Breast epithelium (tissue), 4 donors: ENCODE measurements at regions not wholly inside any gene's neighbourhood (a gene's known extent, or its start where the extent isn't known, plus 50 kb on each side); places are given as distances from the start of the nearest gene placed in this dataset.

Experiments
- DNase-seq, 2 donors: peaks; one replicate each; pipeline ENCODE4 v3.0.0-alpha.2; 2019; ENCODE audit warnings: low spot score in 2 of 2
- H3K27ac ChIP-seq, 2 donors: fragments of 200-600 bp; sonication (generic) in 1 of 2; one replicate each; pipeline ENCODE4 v1.5.1; 2016 to 2019; ENCODE audit warnings: mild to moderate bottlenecking in 1 of 2
- H3K27me3 ChIP-seq, 2 donors: fragments of 200-600 bp; sonication (generic) in 1 of 2; one replicate each; pipeline versions ENCODE4 v1.5.1 to v1.6.0; 2017 to 2019; ENCODE audit warnings: control low read depth in 1 of 2, mild to moderate bottlenecking in 1 of 2
- H3K36me3 ChIP-seq: fragments of 200-600 bp; one replicate; pipeline ENCODE4 v1.5.1; 2019
- H3K4me1 ChIP-seq, 2 donors: fragments of 200-600 bp; sonication (generic); one replicate each; pipeline ENCODE4 v1.5.1; 2016 to 2019; ENCODE audit warnings: control low read depth in 1 of 2
- H3K4me3 ChIP-seq, 3 donors: fragments of 200-600 bp; sonication (generic); 1 replicate in 2 of 3; 2 replicates in 1 of 3; pipeline ENCODE4 v1.5.1; 2016 to 2019; ENCODE audit warnings: mild to moderate bottlenecking in 3 of 3, moderate library complexity in 2 of 3
- H3K9me3 ChIP-seq, 2 donors: fragments of 200-600 bp; sonication (generic) in 1 of 2; one replicate each; pipeline ENCODE4 v1.5.1; 2016 to 2019; ENCODE audit warnings: control low read depth in 1 of 2
- CTCF ChIP-seq, 3 donors: fragments of 450-650 bp; IDR thresholded peaks; one replicate each; pipeline ENCODE4 v1.5.1; 2016 to 2017; ENCODE audit warnings: antibody characterized with exemption in 3 of 3, mild to moderate bottlenecking in 3 of 3, moderate library complexity in 3 of 3
- POLR2A ChIP-seq: fragments of 450-650 bp; IDR thresholded peaks from one replicate; pipeline ENCODE4 v1.6.1; 2016; ENCODE audit warnings: antibody characterized with exemption, mild to moderate bottlenecking, moderate library complexity
- POLR2AphosphoS5 ChIP-seq, 3 donors: sonication (generic); formaldehyde crosslinking; IDR thresholded peaks; one replicate each; pipeline ENCODE4 v1.6.1; 2017; ENCODE audit warnings: antibody characterized with exemption in 3 of 3
- intact Hi-C: fragments of 100-400 bp; cut with DNase I; formaldehyde crosslinking; loops from one replicate; pipeline ENCODE4 v1.15.1; 2023; ENCODE audit warnings: low total_unique reads

GRCh38 chr5:152527358-152528052 is 122.4 kb upstream of the NMUR2 start:
- Histone ChIP-seq H3K4me3 (no peak overlapping the region), H3K9me3 (no peaks in the 10 kb centered on the region), H3K27ac (no peak overlapping the region), H3K27me3 (no peaks in the 10 kb centered on the region), H3K36me3 (no peaks in the 10 kb centered on the region), H3K4me1 (no peaks in the 10 kb centered on the region)
- DNase-seq: no peak
- no peak for TF ChIP-seq POLR2A
- no peak for TF ChIP-seq CTCF (IDR thresholded peaks at IDR 0.05)
- TF ChIP-seq POLR2AphosphoS5 (IDR thresholded peaks at IDR 0.05): no peak
- intact Hi-C loops: no loop called here

GRCh38 chr5:152529440-152529839 is 124.4 kb upstream of the NMUR2 start:
- intact Hi-C loops: no loop called here
- Histone ChIP-seq H3K27me3 (no peaks in the 10 kb centered on the region), H3K27ac (no peak overlapping the region), H3K9me3 (no peaks in the 10 kb centered on the region), H3K4me1 (no peaks in the 10 kb centered on the region), H3K36me3 (no peaks in the 10 kb centered on the region), H3K4me3 (no peak overlapping the region)
- DNase-seq: no peak
- no peak for TF ChIP-seq CTCF (IDR thresholded peaks at IDR 0.05)
- TF ChIP-seq POLR2AphosphoS5 (IDR thresholded peaks at IDR 0.05): no peak
- no peak for TF ChIP-seq POLR2A

- DNase-seq: no peak
- H3K9me3 ChIP-seq: no peaks in the 10 kb centered on the region
- H3K27ac ChIP-seq: no peak overlapping the region
- no peak overlapping the region for H3K4me3 ChIP-seq
- intact Hi-C loops: no loop called here
- no peaks in the 10 kb centered on the region for H3K4me1 ChIP-seq
- TF ChIP-seq POLR2AphosphoS5 (IDR thresholded peaks at IDR 0.05) (no peak), CTCF (IDR thresholded peaks at IDR 0.05) (peak in 2 of 3 donors; percentile 36 to 49), POLR2A (no peak)
- H3K36me3 ChIP-seq: no peaks in the 10 kb centered on the region
- no peaks in the 10 kb centered on the region for H3K27me3 ChIP-seq
These were observed 127.6 kb upstream of the NMUR2 start for GRCh38 chr5:152532714-152533113.

- H3K27ac ChIP-seq: no peak overlapping the region
- H3K36me3 ChIP-seq: no peaks in the 10 kb centered on the region
- H3K27me3 ChIP-seq: no peaks in the 10 kb centered on the region
- no peak overlapping the region for H3K4me3 ChIP-seq
- no peak for DNase-seq
- no peaks in the 10 kb centered on the region for H3K9me3 ChIP-seq
- intact Hi-C loops: no loop called here
- TF ChIP-seq POLR2A (no peak), CTCF (IDR thresholded peaks at IDR 0.05) (no peak), POLR2AphosphoS5 (IDR thresholded peaks at IDR 0.05) (no peak)
- no peaks in the 10 kb centered on the region for H3K4me1 ChIP-seq
These were observed 129.6 kb upstream of the NMUR2 start for GRCh38 chr5:152534641-152535040.

GRCh38 chr5:152542741-152543140 is 137.7 kb upstream of the NMUR2 start:
- Histone ChIP-seq H3K9me3 (no peaks in the 10 kb centered on the region), H3K27me3 (peaks cover 0 to 6% of the 10 kb centered on the region in 2 donors), H3K27ac (no peak overlapping the region), H3K36me3 (no peaks in the 10 kb centered on the region), H3K4me3 (no peak overlapping the region), H3K4me1 (no peaks in the 10 kb centered on the region)
- no peak for TF ChIP-seq CTCF (IDR thresholded peaks at IDR 0.05)
- TF ChIP-seq POLR2AphosphoS5 (IDR thresholded peaks at IDR 0.05): no peak
- intact Hi-C loops: no loop called here
- DNase-seq: no peak
